Activated B cell treated with CpG ODN at 0.5 μM for 24 hours (primary cell): ENCODE measurements at regions not wholly inside any gene's neighbourhood (a gene's known extent, or its start where the extent isn't known, plus 50 kb on each side); places are given as distances from the start of the nearest gene placed in this dataset.
A peak's percentile ranks its signal among the peaks of the same experiment; 100 is the strongest.
"Not testable (repeated sequence)": the region's sequence is repeated elsewhere in the genome, so short reads cannot be mapped to it uniquely, and the experiment has no call there.

Experiments
- ATAC-seq: fragments of 200-7000 bp; cut with Tn5 transposase; one replicate; pipeline ENCODE4 v1.10.0; 2021; ENCODE audit warnings: low read depth, mild to moderate bottlenecking, moderate library complexity
- CTCF ChIA-PET: fragments of 350-600 bp; sonication (Branson Sonifier 250); formaldehyde crosslinking; loops from one replicate; lab custom pipeline; 2021; ENCODE audit warnings: antibody characterized with exemption; lab: Charles Lee
- POLR2A ChIA-PET: fragments of 350-600 bp; sonication (Branson Sonifier 250); formaldehyde crosslinking; loops from one replicate; lab custom pipeline; 2021; ENCODE audit warnings: antibody characterized with exemption; lab: Charles Lee
- DNase-seq: peaks from one replicate; pipeline ENCODE4 v3.0.0; 2022
- H3K27ac Mint-ChIP-seq: one replicate; pipeline ENCODE4 v1.8.0; 2020; ENCODE audit warnings: mixed read lengths
- H3K27me3 Mint-ChIP-seq: one replicate; pipeline ENCODE4 v1.8.0; 2021; ENCODE audit warnings: mixed read lengths
- H3K36me3 Mint-ChIP-seq: one replicate; pipeline ENCODE4 v1.8.0; 2021; ENCODE audit warnings: low read depth, mixed read lengths
- H3K4me1 Mint-ChIP-seq: one replicate; pipeline ENCODE4 v1.8.0; 2021; ENCODE audit warnings: mixed read lengths
- H3K4me3 Mint-ChIP-seq: one replicate; pipeline ENCODE4 v1.8.0; 2020; ENCODE audit warnings: mild to moderate bottlenecking, mixed read lengths
- H3K9me3 Mint-ChIP-seq: one replicate; pipeline ENCODE4 v1.8.0; 2020; ENCODE audit warnings: mixed read lengths
- intact Hi-C: fragments of 100-400 bp; cut with micrococcal nuclease; formaldehyde crosslinking; loops from one replicate; pipeline ENCODE4 v1.15.1; 2024
- TF ChIP-seq, protein P1 (sequence below): fragments of 200-600 bp; IDR thresholded peaks from one replicate; pipeline ENCODE4 v1.8.0; 2022; ENCODE audit warnings: antibody characterized with exemption, mild to moderate bottlenecking

DNA sequence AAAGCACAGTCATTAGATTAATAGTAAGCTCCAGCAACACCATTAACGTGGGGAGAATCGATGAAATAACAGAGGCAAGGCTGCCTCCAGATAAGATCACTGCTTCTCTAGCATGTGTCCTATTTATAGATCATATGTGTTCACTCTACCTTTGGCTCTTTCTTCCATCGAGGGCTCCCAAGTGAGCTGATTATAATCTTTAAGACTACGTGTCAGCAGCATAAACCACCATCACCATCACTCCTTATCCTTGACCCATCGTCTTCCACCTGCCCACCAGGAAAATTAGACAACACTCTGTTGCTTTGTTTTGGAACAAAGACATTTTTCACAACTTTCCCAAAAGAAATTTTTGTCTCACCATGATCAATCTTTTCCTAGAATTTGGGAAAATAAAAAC, 71.2 kb upstream of the CARD11 start:
- ChIA-PET POLR2A (no interaction called here), CTCF (no interaction called here)
- Mint-ChIP-seq H3K27ac (no peak overlapping the region), H3K9me3 (peaks cover 2% of the 10 kb centered on the region), H3K36me3 (no peaks in the 10 kb centered on the region), H3K4me3 (no peak overlapping the region), H3K4me1 (peaks cover 8% of the 10 kb centered on the region), H3K27me3 (peaks cover 19% of the 10 kb centered on the region)
- TF ChIP-seq, protein P1, sequence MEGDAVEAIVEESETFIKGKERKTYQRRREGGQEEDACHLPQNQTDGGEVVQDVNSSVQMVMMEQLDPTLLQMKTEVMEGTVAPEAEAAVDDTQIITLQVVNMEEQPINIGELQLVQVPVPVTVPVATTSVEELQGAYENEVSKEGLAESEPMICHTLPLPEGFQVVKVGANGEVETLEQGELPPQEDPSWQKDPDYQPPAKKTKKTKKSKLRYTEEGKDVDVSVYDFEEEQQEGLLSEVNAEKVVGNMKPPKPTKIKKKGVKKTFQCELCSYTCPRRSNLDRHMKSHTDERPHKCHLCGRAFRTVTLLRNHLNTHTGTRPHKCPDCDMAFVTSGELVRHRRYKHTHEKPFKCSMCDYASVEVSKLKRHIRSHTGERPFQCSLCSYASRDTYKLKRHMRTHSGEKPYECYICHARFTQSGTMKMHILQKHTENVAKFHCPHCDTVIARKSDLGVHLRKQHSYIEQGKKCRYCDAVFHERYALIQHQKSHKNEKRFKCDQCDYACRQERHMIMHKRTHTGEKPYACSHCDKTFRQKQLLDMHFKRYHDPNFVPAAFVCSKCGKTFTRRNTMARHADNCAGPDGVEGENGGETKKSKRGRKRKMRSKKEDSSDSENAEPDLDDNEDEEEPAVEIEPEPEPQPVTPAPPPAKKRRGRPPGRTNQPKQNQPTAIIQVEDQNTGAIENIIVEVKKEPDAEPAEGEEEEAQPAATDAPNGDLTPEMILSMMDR: no peak
- ATAC-seq (no peak), DNase-seq (no peak)
- intact Hi-C loops: no loop called here

- intact Hi-C loops: no loop called here
- peaks cover 19% of the 10 kb centered on the region for H3K27me3 Mint-ChIP-seq
- POLR2A ChIA-PET: no interaction called here
These were observed 73.4 kb upstream of the CARD11 start for GRCh38 chr7:3117081-3117480.

GRCh38 chr7:3117488-3118231, 74.0 kb upstream of the CARD11 start:
- peak overlapping the region; percentile 33 for H3K4me3 Mint-ChIP-seq
- TF ChIP-seq, protein P1: no peak
- intact Hi-C loops: no loop called here
- no peak overlapping the region for H3K27ac Mint-ChIP-seq
- ChIA-PET POLR2A (no interaction called here), CTCF (interaction anchor here (0.6 to 1.0 kb wide), 2 partner anchors 38 to 45 kb away, joined by 3 read pairs; no protein-coding TSS in a partner anchor)
- H3K4me1 Mint-ChIP-seq: peaks cover 8% of the 10 kb centered on the region
- ATAC-seq (no peak), DNase-seq (no peak)
- H3K36me3 Mint-ChIP-seq: no peaks in the 10 kb centered on the region
- H3K9me3 Mint-ChIP-seq: peaks cover 6% of the 10 kb centered on the region
- peaks cover 18% of the 10 kb centered on the region for H3K27me3 Mint-ChIP-seq

More at GRCh38 chr7:3117081-3117480, 73.4 kb upstream of the CARD11 start:
- H3K27ac Mint-ChIP-seq: no peak overlapping the region
- CTCF ChIA-PET: no interaction called here
- no peak for ATAC-seq
- TF ChIP-seq, protein P1: no peak
- peaks cover 8% of the 10 kb centered on the region for H3K4me1 Mint-ChIP-seq
- H3K9me3 Mint-ChIP-seq: peaks cover 6% of the 10 kb centered on the region
- no peaks in the 10 kb centered on the region for H3K36me3 Mint-ChIP-seq
- H3K4me3 Mint-ChIP-seq: no peak overlapping the region
- no peak for DNase-seq

DNA sequence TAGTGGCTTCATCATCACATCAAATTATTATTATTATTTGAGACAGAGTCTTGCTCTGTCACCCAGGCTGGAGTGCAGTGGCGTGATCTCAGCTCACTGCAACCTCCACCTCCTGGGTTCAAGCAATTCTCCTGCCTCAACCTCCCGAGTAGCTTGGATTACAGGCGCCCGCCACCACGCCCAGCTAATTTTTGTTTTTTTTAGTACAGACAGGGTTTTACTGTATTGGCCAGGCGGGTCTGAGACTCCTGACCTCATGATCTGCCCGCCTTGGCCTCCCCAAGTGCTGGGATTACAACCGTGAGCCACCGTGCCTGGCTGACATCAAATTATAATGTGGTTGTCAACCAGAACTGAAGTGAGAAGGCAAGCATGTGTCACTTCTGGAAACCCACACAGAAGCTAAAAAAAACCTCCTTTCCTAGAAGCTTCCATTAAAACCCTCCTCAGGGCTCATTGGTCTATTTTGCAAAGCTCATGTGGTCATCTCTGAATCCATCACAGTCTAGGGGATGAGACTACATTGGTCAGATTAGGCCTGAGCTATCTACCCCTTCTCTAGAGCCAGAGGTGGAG, 75.8 kb upstream of the CARD11 start:
- intact Hi-C loops, H3K9me3 Mint-ChIP-seq, CTCF ChIA-PET, ATAC-seq, H3K4me3 Mint-ChIP-seq, POLR2A ChIA-PET, H3K36me3 Mint-ChIP-seq, H3K4me1 Mint-ChIP-seq, DNase-seq, H3K27ac Mint-ChIP-seq: not testable (repeated sequence)
- H3K27me3 Mint-ChIP-seq: peaks cover 20% of the 10 kb centered on the region

- no peak overlapping the region for H3K4me3 Mint-ChIP-seq
- DNase-seq (no peak), ATAC-seq (no peak)
- peaks cover 4% of the 10 kb centered on the region for H3K4me1 Mint-ChIP-seq
- intact Hi-C loops: no loop called here
- ChIA-PET POLR2A (no interaction called here), CTCF (no interaction called here)
- H3K27me3 Mint-ChIP-seq: peaks cover 20% of the 10 kb centered on the region
- peaks cover 4% of the 10 kb centered on the region for H3K9me3 Mint-ChIP-seq
- no peaks in the 10 kb centered on the region for H3K36me3 Mint-ChIP-seq
- no peak overlapping the region for H3K27ac Mint-ChIP-seq
- TF ChIP-seq, protein P1: no peak
These were observed 76.3 kb upstream of the CARD11 start for GRCh38 chr7:3119963-3120362.
